RPMI8226 (cell line): ENCODE measurements at regions not wholly inside any gene's neighbourhood (a gene's known extent, or its start where the extent isn't known, plus 50 kb on each side); places are given as distances from the start of the nearest gene placed in this dataset.

Source experiments
- DNase-seq: peaks from one replicate; pipeline ENCODE4 v3.0.0-alpha.2; 2015

- no peak for DNase-seq
Observed at GRCh38 chr19:30172613-30173242, 199.5 kb upstream of the ZNF536 start.

GRCh38 chr19:30173593-30174356 is 198.4 kb upstream of the ZNF536 start:
- DNase-seq = no peak

GRCh38 chr19:30174357-30174645 is 197.9 kb upstream of the ZNF536 start:
- no peak for DNase-seq

- DNase-seq = no peak
Observed at GRCh38 chr19:30174791-30175190, 197.4 kb upstream of the ZNF536 start.

- no peak for DNase-seq
Observed at GRCh38 chr19:30175987-30176386, 196.2 kb upstream of the ZNF536 start.

GRCh38 chr19:30178721-30179402 is 193.3 kb upstream of the ZNF536 start:
- DNase-seq = no peak

GRCh38 chr19:30180691-30181090 is 191.5 kb upstream of the ZNF536 start:
- no peak for DNase-seq

- no peak for DNase-seq
Observed at GRCh38 chr19:30183807-30184490, 188.2 kb upstream of the ZNF536 start.

GRCh38 chr19:30202060-30202600 is 170.1 kb upstream of the ZNF536 start:
- no peak for DNase-seq

GRCh38 chr19:30204721-30205120 is 167.5 kb upstream of the ZNF536 start:
- no peak for DNase-seq

- DNase-seq = no peak
Observed at GRCh38 chr19:30206187-30206586, 166.0 kb upstream of the ZNF536 start.

- DNase-seq = no peak
Observed at GRCh38 chr19:30207357-30207756, 164.8 kb upstream of the ZNF536 start.

- no peak for DNase-seq
Observed at GRCh38 chr19:30208436-30209060, 163.6 kb upstream of the ZNF536 start.

GRCh38 chr19:30209617-30210600 is 162.3 kb upstream of the ZNF536 start:
- DNase-seq = no peak

GRCh38 chr19:30212574-30212973 is 159.6 kb upstream of the ZNF536 start:
- no peak for DNase-seq

GRCh38 chr19:30214651-30215051 is 157.5 kb upstream of the ZNF536 start:
- DNase-seq = no peak

- DNase-seq = no peak
Observed at GRCh38 chr19:30215248-30215647, 156.9 kb upstream of the ZNF536 start.

- no peak for DNase-seq
Observed at GRCh38 chr19:30216453-30216852, 155.7 kb upstream of the ZNF536 start.

GRCh38 chr19:30217461-30217860 is 154.7 kb upstream of the ZNF536 start:
- DNase-seq = no peak

GRCh38 chr19:30219702-30220101 is 152.5 kb upstream of the ZNF536 start:
- no peak for DNase-seq

- no peak for DNase-seq
Observed at GRCh38 chr19:30221176-30221575, 151.0 kb upstream of the ZNF536 start.

GRCh38 chr19:30222428-30222873 is 149.7 kb upstream of the ZNF536 start:
- no peak for DNase-seq
